GM20431 (cell line): ENCODE measurements at regions not wholly inside any gene's neighbourhood (a gene's known extent, or its start where the extent isn't known, plus 50 kb on each side); places are given as distances from the start of the nearest gene placed in this dataset.
"Not testable (repeated sequence)": the region's sequence is repeated elsewhere in the genome, so short reads cannot be mapped to it uniquely, and the experiment has no call there.

Experiments used
- in situ Hi-C: fragments of 300-500 bp; cut with MseI, MboI; formaldehyde crosslinking; loops from one replicate; pipeline ENCODE4 v1.15.0; 2020; ENCODE audit warnings: low sequenced_read_pairs; ENCODE audit not compliant: unreplicated experiment

GRCh38 chr7:56256108-56256507 lies 139.9 kb upstream of the NUPR2 start:
- in situ Hi-C loops, result no loop called here

GRCh38 chr7:56250135-56250534 lies 133.9 kb upstream of the NUPR2 start:
- in situ Hi-C loops, result no loop called here

- in situ Hi-C loops, result no loop called here
These were observed 113.4 kb upstream of the NUPR2 start for GRCh38 chr7:56229631-56230030.

- in situ Hi-C loops, result no loop called here
These were observed 106.6 kb upstream of the NUPR2 start for GRCh38 chr7:56222866-56223265.

- in situ Hi-C loops, result no loop called here
These were observed 102.8 kb upstream of the NUPR2 start for GRCh38 chr7:56219017-56219416.

GRCh38 chr7:56218510-56218909 lies 102.3 kb upstream of the NUPR2 start:
- in situ Hi-C loops, result no loop called here

- in situ Hi-C loops, result no loop called here
These were observed 97.4 kb upstream of the NUPR2 start for GRCh38 chr7:56213574-56213973.

- in situ Hi-C loops, result no loop called here
These were observed 90.2 kb upstream of the NUPR2 start for GRCh38 chr7:56206420-56206819.

GRCh38 chr7:56199639-56200038 lies 83.4 kb upstream of the NUPR2 start:
- in situ Hi-C loops, result no loop called here

GRCh38 chr7:56196195-56196594 lies 80.0 kb upstream of the NUPR2 start:
- in situ Hi-C loops, result not testable (repeated sequence)

- in situ Hi-C loops, result no loop called here
These were observed 72.7 kb upstream of the NUPR2 start for GRCh38 chr7:56188823-56189346.

- in situ Hi-C loops, result no loop called here
These were observed 72.2 kb upstream of the NUPR2 start for GRCh38 chr7:56188376-56188775.

- in situ Hi-C loops, result no loop called here
These were observed 64.8 kb upstream of the NUPR2 start for GRCh38 chr7:56181010-56181409.

- in situ Hi-C loops, result no loop called here
These were observed 59.6 kb upstream of the NUPR2 start for GRCh38 chr7:56175771-56176170.

- in situ Hi-C loops, result no loop called here
These were observed 58.9 kb upstream of the NUPR2 start for GRCh38 chr7:56174875-56175760.

- in situ Hi-C loops, result no loop called here
These were observed 58.2 kb upstream of the NUPR2 start for GRCh38 chr7:56174346-56174874.
